Endothelial cell of umbilical vein (primary cell): ENCODE measurements at regions not wholly inside any gene's neighbourhood (a gene's known extent, or its start where the extent isn't known, plus 50 kb on each side); places are given as distances from the start of the nearest gene placed in this dataset.
A peak's percentile ranks its signal among the peaks of the same experiment; 100 is the strongest.

ENCODE experiments used
- BruUV-seq: library from RNA; stranded (reverse); fragments of 400-500 nt; replicated peaks from 2 replicates; lab custom pipeline; 2021; lab: Mats Ljungman, UMichigan
- CTCF ChIA-PET: fragments of 300-600, 350-600 bp; sonication (Branson Sonifier 250); formaldehyde crosslinking; loops from one replicate; lab custom pipeline; 2021; ENCODE audit warnings: antibody characterized with exemption, inconsistent platforms; lab: Charles Lee
- POLR2A ChIA-PET: fragments of 300-600, 350-600 bp; sonication (Branson Sonifier 250); formaldehyde crosslinking; loops from one replicate; lab custom pipeline; 2021; ENCODE audit warnings: antibody characterized with exemption, inconsistent platforms; lab: Charles Lee
- DNase-seq: peaks from one replicate; pipeline ENCODE4 v3.0.0-alpha.2; 2011; ENCODE audit warnings: low read depth, low spot score
- FAIRE-seq: peaks from 2 replicates; lab custom pipeline; 2011; peaks lifted over from hg19 to GRCh38; lab: Jason Lieb, UNC
- H2AFZ ChIP-seq: 2 replicates; pipeline ENCODE4 v1.6.0; 2012; ENCODE audit warnings: low read depth, low read length, control low read depth, inconsistent platforms
- H3K27ac ChIP-seq: 2 replicates; pipeline ENCODE4 v1.5.1; 2011; ENCODE audit warnings: low read depth, mild to moderate bottlenecking, control low read depth, low read length, moderate library complexity; ENCODE audit not compliant: insufficient read depth
- H3K27me3 ChIP-seq, 2 experiments: 2 replicates each; pipeline versions ENCODE4 v1.6.0 to v1.6.1; 2011; ENCODE audit warnings: low read length in 2 of 2, mixed read lengths in 1 of 2; ENCODE audit not compliant: control insufficient read depth in 2 of 2, insufficient read depth in 2 of 2
- H3K36me3 ChIP-seq, 2 experiments: 2 replicates in 1 of 2; 3 replicates in 1 of 2; pipeline ENCODE4 v1.5.1; 2011; ENCODE audit warnings: low read length in 2 of 2, mild to moderate bottlenecking in 1 of 2, moderate library complexity in 1 of 2; ENCODE audit not compliant: control insufficient read depth in 2 of 2, insufficient read depth in 2 of 2; ENCODE audit errors: extremely low read depth in 1 of 2
- H3K4me1 ChIP-seq: 3 replicates; pipeline ENCODE4 v1.5.1; 2011; ENCODE audit warnings: mild to moderate bottlenecking, low read length; ENCODE audit not compliant: control insufficient read depth, insufficient read depth; ENCODE audit errors: extremely low read depth
- H3K4me2 ChIP-seq: 2 replicates; pipeline ENCODE4 v1.6.1; 2011; ENCODE audit warnings: low read length, control low read depth, mixed read lengths; ENCODE audit not compliant: insufficient read depth
- H3K4me3 ChIP-seq, 3 experiments: fragments of 200-600 bp in 1 of 3; sonication (generic), shearing (Covaris generic) in 1 of 3; replicated peaks in 1 of 3; 2 replicates each; pipeline ENCODE4 v1.5.1; 2011 to 2016; ENCODE audit warnings: control low read depth in 3 of 3, low read length in 3 of 3, mild to moderate bottlenecking in 2 of 3, inconsistent platforms in 1 of 3, low read depth in 1 of 3, moderate library complexity in 1 of 3; ENCODE audit not compliant: insufficient read depth in 1 of 3
- H3K79me2 ChIP-seq: 2 replicates; pipeline ENCODE4 v1.6.0; 2012; ENCODE audit warnings: low read length, inconsistent platforms; ENCODE audit not compliant: control insufficient read depth, insufficient read depth
- H3K9ac ChIP-seq: replicated peaks from 2 replicates; pipeline ENCODE3; 2011; ENCODE audit warnings: low read length, control low read depth; ENCODE audit not compliant: insufficient read depth; ENCODE audit errors: extremely low read depth
- H3K9me1 ChIP-seq: replicated peaks from 3 replicates; pipeline ENCODE4 v1.6.0; 2011; ENCODE audit warnings: mild to moderate bottlenecking, low read length; ENCODE audit not compliant: control insufficient read depth, insufficient read depth; ENCODE audit errors: extremely low read depth
- H3K9me3 ChIP-seq: replicated peaks from 2 replicates; pipeline ENCODE4 v1.5.1; 2012; ENCODE audit warnings: low read length, inconsistent platforms; ENCODE audit not compliant: control insufficient read depth, insufficient read depth
- H4K20me1 ChIP-seq: replicated peaks from 2 replicates; pipeline ENCODE3; 2011; ENCODE audit warnings: mild to moderate bottlenecking, low read length; ENCODE audit not compliant: control insufficient read depth, insufficient read depth; ENCODE audit errors: extremely low read depth
- EZH2 ChIP-seq: IDR thresholded peaks from 2 replicates; pipeline ENCODE4 v1.6.1; 2012; ENCODE audit warnings: borderline replicate concordance, low read depth, mild to moderate bottlenecking, moderate library complexity, low read length, inconsistent platforms; ENCODE audit not compliant: severe bottlenecking
- dilution Hi-C: fragments of 300-500 bp; cut with MboI; formaldehyde crosslinking; loops from one replicate; pipeline ENCODE4 v1.15.0; 2019; ENCODE audit warnings: low sequenced_read_pairs; ENCODE audit not compliant: extremely low pct_ligation_motif_present
- intact Hi-C: fragments of 100-400 bp; cut with micrococcal nuclease; formaldehyde crosslinking; loops from one replicate; pipeline ENCODE4 v1.10.0; 2022
- TF ChIP-seq, protein P1 (sequence below), 2 donors: IDR thresholded peaks; 1 replicate in 1 of 2; 2 replicates in 1 of 2; pipeline ENCODE4 v1.5.1; 2011; ENCODE audit warnings: low read length in 2 of 2, mild to moderate bottlenecking in 2 of 2, moderate library complexity in 2 of 2, control low read depth in 1 of 2, inconsistent platforms in 1 of 2, low read depth in 1 of 2; ENCODE audit not compliant: insufficient read depth in 1 of 2; ENCODE audit errors: extremely low read depth in 1 of 2

DNA sequence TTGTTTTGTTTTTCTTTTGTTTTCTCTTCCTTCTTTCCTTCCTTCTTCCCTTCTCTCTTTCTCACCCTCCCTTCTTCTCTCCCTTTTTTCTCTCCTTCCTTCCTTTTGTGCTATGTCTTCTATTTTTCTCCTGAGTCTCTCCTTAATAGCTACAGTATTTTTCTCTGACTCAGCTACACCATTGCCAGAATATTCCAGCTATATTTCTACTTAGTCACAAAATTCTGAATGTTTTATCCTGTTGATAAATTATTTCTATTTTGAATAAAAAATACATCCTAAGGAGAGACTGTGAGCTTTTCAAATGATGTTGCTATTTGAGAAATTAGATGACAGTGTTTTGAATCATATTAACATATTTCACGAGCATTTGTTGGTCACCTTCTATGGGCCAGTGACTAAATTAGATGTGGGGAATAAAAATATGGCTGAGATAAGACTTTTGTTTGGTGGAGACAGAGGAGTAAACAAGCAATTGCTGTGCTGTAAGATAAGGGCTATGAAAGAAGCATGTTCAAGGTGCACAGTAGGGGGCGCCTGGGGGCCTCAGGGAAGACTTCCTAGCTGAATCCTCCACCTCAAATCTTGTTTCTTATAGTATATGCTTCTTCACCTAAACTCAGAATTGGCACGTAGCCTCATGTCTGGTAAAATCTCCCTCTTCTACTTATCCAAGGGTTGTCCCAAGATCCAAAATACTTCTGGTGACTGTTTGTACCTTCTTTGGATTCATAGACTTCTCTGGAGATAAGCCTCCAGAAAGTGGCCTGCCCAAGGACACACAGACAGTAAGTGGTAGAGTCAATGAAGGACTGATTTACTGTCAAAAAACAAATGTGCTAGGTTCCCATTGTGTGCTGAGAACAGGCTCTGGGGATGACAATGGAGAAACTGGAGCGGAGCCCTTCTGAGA lies 115.5 kb upstream of the CREB5 start:
- no peaks in the 10 kb centered on the region for H3K79me2 ChIP-seq
- H3K9me3 ChIP-seq, result no peaks in the 10 kb centered on the region
- no peak overlapping the region for H3K9ac ChIP-seq
- BruUV-seq, result no TSS peak
- no peaks in the 10 kb centered on the region for H4K20me1 ChIP-seq
- CTCF ChIA-PET, result interaction anchor here (0.7 to 1.7 kb wide), 20 partner anchors 9 to 1101 kb away, joined by 3 to 11 read pairs (median 3); no protein-coding TSS in a partner anchor
- H2AFZ ChIP-seq, result no peak overlapping the region
- intact Hi-C loops, result loop anchor here (5.0 kb wide), 1 partner anchor 625 kb away; no protein-coding TSS in a partner anchor
- peak; percentile 27 for DNase-seq
- no peaks in the 10 kb centered on the region for H3K4me1 ChIP-seq
- dilution Hi-C loops, result no loop called here
- POLR2A ChIA-PET, result no interaction called here
- no peak overlapping the region for H3K27ac ChIP-seq
- H3K4me3 ChIP-seq, result no peak overlapping the region
- FAIRE-seq, result peak; percentile 85
- no peaks in the 10 kb centered on the region for H3K9me1 ChIP-seq
- H3K36me3 ChIP-seq, result no peaks in the 10 kb centered on the region
- TF ChIP-seq, protein P1, sequence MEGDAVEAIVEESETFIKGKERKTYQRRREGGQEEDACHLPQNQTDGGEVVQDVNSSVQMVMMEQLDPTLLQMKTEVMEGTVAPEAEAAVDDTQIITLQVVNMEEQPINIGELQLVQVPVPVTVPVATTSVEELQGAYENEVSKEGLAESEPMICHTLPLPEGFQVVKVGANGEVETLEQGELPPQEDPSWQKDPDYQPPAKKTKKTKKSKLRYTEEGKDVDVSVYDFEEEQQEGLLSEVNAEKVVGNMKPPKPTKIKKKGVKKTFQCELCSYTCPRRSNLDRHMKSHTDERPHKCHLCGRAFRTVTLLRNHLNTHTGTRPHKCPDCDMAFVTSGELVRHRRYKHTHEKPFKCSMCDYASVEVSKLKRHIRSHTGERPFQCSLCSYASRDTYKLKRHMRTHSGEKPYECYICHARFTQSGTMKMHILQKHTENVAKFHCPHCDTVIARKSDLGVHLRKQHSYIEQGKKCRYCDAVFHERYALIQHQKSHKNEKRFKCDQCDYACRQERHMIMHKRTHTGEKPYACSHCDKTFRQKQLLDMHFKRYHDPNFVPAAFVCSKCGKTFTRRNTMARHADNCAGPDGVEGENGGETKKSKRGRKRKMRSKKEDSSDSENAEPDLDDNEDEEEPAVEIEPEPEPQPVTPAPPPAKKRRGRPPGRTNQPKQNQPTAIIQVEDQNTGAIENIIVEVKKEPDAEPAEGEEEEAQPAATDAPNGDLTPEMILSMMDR (IDR thresholded peaks at IDR 0.05; ENCODE audit: extremely low read depth in 1 of 2, insufficient read depth in 1 of 2, low read depth in 1 of 2, low read length in 2 of 2), result peak; percentile 51 to 67
- TF ChIP-seq EZH2, result no peak
- no peak overlapping the region for H3K4me2 ChIP-seq
- H3K27me3 ChIP-seq, result peaks cover 1 to 3% of the 10 kb centered on the region in 2 experiments
